SK-N-SH treated with all-trans-retinoic acid at 6 μM for 48 hours (cell line): ENCODE measurements at regions not wholly inside any gene's neighbourhood (a gene's known extent, or its start where the extent isn't known, plus 50 kb on each side); places are given as distances from the start of the nearest gene placed in this dataset.

Experiments
- ARNTL ChIP-seq: fragments of 450-650 bp; formaldehyde crosslinking; IDR thresholded peaks from 2 replicates; pipeline ENCODE4 v1.5.0; 2020; ENCODE audit warnings: low read depth, mild to moderate bottlenecking, moderate library complexity, borderline replicate concordance
- BACH2 ChIP-seq: fragments of 250-450 bp; sonication (Bioruptor Pico); IDR thresholded peaks from 2 replicates; pipeline ENCODE4 v1.9.0; 2021; ENCODE audit warnings: mild to moderate bottlenecking, borderline replicate concordance
- SNAI2 ChIP-seq: fragments of 250-450 bp; sonication (Bioruptor Pico); IDR thresholded peaks from 2 replicates; pipeline ENCODE4 v1.5.0; 2020; ENCODE audit warnings: mild to moderate bottlenecking, moderate library complexity
- TCF4 ChIP-seq: fragments of 250-450 bp; sonication (Bioruptor Pico); IDR thresholded peaks from 2 replicates; pipeline ENCODE4 v1.8.0; 2021; ENCODE audit warnings: mild to moderate bottlenecking, moderate library complexity, borderline replicate concordance
- ZFP3 ChIP-seq: fragments of 250-450 bp; sonication (Bioruptor Pico); IDR thresholded peaks from 2 replicates; pipeline ENCODE4 v1.5.0; 2020; ENCODE audit warnings: mild to moderate bottlenecking, moderate library complexity
- ZNF70 ChIP-seq: fragments of 450-650 bp; formaldehyde crosslinking; IDR thresholded peaks from 2 replicates; pipeline ENCODE4 v1.5.0; 2020; ENCODE audit warnings: mild to moderate bottlenecking, moderate library complexity
- ZNF8 ChIP-seq: fragments of 450-650 bp; formaldehyde crosslinking; IDR thresholded peaks from 2 replicates; pipeline ENCODE4 v1.5.0; 2020; ENCODE audit warnings: mild to moderate bottlenecking, moderate library complexity
- TF ChIP-seq, protein P1 (sequence below): fragments of 250-450 bp; sonication (Bioruptor Pico); IDR thresholded peaks from 2 replicates; pipeline ENCODE4 v1.8.0; 2020; ENCODE audit warnings: mild to moderate bottlenecking, moderate library complexity, borderline replicate concordance
- TF ChIP-seq, protein P2 (sequence below): fragments of 250-450 bp; sonication (Bioruptor Pico); IDR thresholded peaks from 2 replicates; pipeline ENCODE4 v1.5.1; 2020; ENCODE audit warnings: low read depth, mild to moderate bottlenecking, moderate library complexity
- TF ChIP-seq, protein P3 (sequence below): fragments of 250-450 bp; sonication (Bioruptor Pico); IDR thresholded peaks from 2 replicates; pipeline ENCODE4 v1.5.1; 2021; ENCODE audit warnings: mild to moderate bottlenecking, moderate library complexity

DNA sequence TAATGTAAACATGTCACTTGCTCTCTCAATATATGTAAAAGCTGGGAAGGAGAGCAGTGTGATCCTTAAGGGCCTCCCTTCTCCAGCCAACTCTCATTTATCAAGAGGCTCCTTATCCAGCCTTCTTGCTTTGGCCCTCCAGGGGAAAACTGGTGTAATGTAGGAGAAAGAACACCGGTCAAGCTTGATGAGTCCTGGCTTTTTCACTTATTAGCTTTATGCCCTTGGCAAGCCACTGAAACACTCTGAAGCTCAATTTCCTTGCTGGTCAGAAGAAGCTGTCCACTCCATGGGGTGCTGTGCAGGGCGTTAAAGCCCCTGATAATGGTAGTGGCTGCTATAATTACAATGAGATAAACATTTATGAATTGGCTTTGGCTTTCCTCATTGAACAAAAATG is 251.2 kb upstream of the RBBP8 start:
- TF ChIP-seq ZFP3 (CRISPR knock-in tag), result no peak
- no peak for TF ChIP-seq TCF4 (CRISPR knock-in tag)
- TF ChIP-seq, protein P1, sequence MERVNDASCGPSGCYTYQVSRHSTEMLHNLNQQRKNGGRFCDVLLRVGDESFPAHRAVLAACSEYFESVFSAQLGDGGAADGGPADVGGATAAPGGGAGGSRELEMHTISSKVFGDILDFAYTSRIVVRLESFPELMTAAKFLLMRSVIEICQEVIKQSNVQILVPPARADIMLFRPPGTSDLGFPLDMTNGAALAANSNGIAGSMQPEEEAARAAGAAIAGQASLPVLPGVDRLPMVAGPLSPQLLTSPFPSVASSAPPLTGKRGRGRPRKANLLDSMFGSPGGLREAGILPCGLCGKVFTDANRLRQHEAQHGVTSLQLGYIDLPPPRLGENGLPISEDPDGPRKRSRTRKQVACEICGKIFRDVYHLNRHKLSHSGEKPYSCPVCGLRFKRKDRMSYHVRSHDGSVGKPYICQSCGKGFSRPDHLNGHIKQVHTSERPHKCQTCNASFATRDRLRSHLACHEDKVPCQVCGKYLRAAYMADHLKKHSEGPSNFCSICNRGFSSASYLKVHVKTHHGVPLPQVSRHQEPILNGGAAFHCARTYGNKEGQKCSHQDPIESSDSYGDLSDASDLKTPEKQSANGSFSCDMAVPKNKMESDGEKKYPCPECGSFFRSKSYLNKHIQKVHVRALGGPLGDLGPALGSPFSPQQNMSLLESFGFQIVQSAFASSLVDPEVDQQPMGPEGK (CRISPR knock-in tag), result no peak
- no peak for TF ChIP-seq SNAI2 (CRISPR knock-in tag)
- TF ChIP-seq ZNF8 (CRISPR knock-in tag), result no peak
- TF ChIP-seq ARNTL (CRISPR knock-in tag), result no peak
- no peak for TF ChIP-seq BACH2 (CRISPR knock-in tag)
- TF ChIP-seq, protein P2, sequence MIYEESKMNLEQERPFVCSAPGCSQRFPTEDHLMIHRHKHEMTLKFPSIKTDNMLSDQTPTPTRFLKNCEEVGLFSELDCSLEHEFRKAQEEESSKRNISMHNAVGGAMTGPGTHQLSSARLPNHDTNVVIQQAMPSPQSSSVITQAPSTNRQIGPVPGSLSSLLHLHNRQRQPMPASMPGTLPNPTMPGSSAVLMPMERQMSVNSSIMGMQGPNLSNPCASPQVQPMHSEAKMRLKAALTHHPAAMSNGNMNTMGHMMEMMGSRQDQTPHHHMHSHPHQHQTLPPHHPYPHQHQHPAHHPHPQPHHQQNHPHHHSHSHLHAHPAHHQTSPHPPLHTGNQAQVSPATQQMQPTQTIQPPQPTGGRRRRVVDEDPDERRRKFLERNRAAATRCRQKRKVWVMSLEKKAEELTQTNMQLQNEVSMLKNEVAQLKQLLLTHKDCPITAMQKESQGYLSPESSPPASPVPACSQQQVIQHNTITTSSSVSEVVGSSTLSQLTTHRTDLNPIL, result no peak
- TF ChIP-seq, protein P3, sequence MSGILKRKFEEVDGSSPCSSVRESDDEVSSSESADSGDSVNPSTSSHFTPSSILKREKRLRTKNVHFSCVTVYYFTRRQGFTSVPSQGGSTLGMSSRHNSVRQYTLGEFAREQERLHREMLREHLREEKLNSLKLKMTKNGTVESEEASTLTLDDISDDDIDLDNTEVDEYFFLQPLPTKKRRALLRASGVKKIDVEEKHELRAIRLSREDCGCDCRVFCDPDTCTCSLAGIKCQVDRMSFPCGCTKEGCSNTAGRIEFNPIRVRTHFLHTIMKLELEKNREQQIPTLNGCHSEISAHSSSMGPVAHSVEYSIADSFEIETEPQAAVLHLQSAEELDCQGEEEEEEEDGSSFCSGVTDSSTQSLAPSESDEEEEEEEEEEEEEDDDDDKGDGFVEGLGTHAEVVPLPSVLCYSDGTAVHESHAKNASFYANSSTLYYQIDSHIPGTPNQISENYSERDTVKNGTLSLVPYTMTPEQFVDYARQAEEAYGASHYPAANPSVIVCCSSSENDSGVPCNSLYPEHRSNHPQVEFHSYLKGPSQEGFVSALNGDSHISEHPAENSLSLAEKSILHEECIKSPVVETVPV (CRISPR knock-in tag), result no peak
- no peak for TF ChIP-seq ZNF70 (CRISPR knock-in tag)
